Lower lobe of right lung (tissue), 2 donors: ENCODE measurements at regions not wholly inside any gene's neighbourhood (a gene's known extent, or its start where the extent isn't known, plus 50 kb on each side); places are given as distances from the start of the nearest gene placed in this dataset.

Source experiments
- ATAC-seq, 2 donors: fragments of 200-7000 bp; cut with Tn5 transposase; one replicate each; pipeline ENCODE4 v1.9.1; 2020 to 2022; ENCODE audit warnings: mild to moderate bottlenecking in 2 of 2, moderate library complexity in 2 of 2
- DNase-seq: peaks from one replicate; pipeline ENCODE4 v3.0.0-alpha.2; 2020
- H3K27ac ChIP-seq: fragments of 200-600 bp; one replicate; pipeline ENCODE4 v1.8.0; 2022
- H3K27me3 ChIP-seq: fragments of 200-600 bp; one replicate; pipeline ENCODE4 v1.8.0; 2022; ENCODE audit warnings: low read depth
- H3K36me3 ChIP-seq: fragments of 200-600 bp; one replicate; pipeline ENCODE4 v1.8.0; 2022; ENCODE audit warnings: mild to moderate bottlenecking
- H3K4me1 ChIP-seq: fragments of 200-600 bp; one replicate; pipeline ENCODE4 v1.8.0; 2022
- H3K4me3 ChIP-seq: fragments of 200-600 bp; one replicate; pipeline ENCODE4 v1.8.0; 2022; ENCODE audit warnings: mild to moderate bottlenecking
- H3K9me3 ChIP-seq: fragments of 200-600 bp; one replicate; pipeline ENCODE4 v1.8.0; 2022
- intact Hi-C: fragments of 100-400 bp; cut with DNase I; formaldehyde crosslinking; loops from one replicate; pipeline ENCODE4 v1.11.0; 2022
- TF ChIP-seq, protein P1 (sequence below): fragments of 200-600 bp; IDR thresholded peaks from one replicate; pipeline ENCODE4 v1.8.0; 2022; ENCODE audit warnings: antibody characterized with exemption, mild to moderate bottlenecking
- donor health status: DM: no; HTN: yes; CAD: no; lungs with severe emphysema.

DNA sequence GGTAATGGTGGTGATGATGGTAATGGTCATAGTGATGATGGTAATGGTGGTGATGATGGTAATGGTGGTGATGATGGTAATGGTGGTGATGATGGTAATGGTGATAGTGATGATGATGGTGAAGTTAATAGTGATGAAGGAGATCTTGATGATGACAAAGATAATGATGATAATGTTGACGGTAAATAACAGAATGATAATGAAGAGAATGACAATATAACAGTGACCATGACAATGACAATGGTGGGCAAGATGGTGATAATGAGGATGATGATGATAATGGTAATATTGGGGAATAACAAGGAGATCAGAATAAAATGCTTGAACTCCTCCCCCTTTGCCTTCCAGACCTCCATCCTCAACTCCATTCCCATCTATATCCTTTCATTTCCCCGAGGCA lies 233.3 kb upstream of the SFSWAP start:
- Histone ChIP-seq H3K36me3 (no peaks in the 10 kb centered on the region), H3K9me3 (no peaks in the 10 kb centered on the region), H3K27ac (no peak overlapping the region), H3K27me3 (no peaks in the 10 kb centered on the region), H3K4me1 (no peaks in the 10 kb centered on the region), H3K4me3 (no peak overlapping the region)
- no peak for ATAC-seq
- intact Hi-C loops, result no loop called here
- no peak for DNase-seq
- TF ChIP-seq, protein P1, sequence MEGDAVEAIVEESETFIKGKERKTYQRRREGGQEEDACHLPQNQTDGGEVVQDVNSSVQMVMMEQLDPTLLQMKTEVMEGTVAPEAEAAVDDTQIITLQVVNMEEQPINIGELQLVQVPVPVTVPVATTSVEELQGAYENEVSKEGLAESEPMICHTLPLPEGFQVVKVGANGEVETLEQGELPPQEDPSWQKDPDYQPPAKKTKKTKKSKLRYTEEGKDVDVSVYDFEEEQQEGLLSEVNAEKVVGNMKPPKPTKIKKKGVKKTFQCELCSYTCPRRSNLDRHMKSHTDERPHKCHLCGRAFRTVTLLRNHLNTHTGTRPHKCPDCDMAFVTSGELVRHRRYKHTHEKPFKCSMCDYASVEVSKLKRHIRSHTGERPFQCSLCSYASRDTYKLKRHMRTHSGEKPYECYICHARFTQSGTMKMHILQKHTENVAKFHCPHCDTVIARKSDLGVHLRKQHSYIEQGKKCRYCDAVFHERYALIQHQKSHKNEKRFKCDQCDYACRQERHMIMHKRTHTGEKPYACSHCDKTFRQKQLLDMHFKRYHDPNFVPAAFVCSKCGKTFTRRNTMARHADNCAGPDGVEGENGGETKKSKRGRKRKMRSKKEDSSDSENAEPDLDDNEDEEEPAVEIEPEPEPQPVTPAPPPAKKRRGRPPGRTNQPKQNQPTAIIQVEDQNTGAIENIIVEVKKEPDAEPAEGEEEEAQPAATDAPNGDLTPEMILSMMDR, result no peak

DNA sequence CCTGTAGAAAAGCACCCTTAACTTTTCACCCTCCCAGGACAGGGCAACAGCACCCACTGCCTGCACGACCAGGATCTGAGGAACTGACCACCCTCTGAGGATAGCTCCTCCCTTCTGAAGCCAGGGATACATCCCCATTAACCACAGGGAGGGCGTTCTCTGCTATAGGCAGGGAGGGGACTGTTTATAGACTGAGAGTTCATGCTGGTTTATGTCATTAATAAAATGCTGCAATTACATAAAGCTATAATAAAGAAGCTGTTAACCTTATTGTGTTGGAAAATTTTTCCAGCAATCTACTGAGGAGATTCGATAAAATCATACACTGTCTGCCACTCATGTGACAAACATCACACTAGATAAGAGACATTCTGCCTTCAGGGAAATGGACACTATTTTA lies 232.4 kb upstream of the SFSWAP start:
- Histone ChIP-seq H3K4me1 (no peaks in the 10 kb centered on the region), H3K4me3 (no peak overlapping the region), H3K36me3 (no peaks in the 10 kb centered on the region), H3K27me3 (no peaks in the 10 kb centered on the region), H3K9me3 (no peaks in the 10 kb centered on the region), H3K27ac (no peak overlapping the region)
- intact Hi-C loops, result no loop called here
- TF ChIP-seq, protein P1, result no peak
- no peak for ATAC-seq
- no peak for DNase-seq

DNA sequence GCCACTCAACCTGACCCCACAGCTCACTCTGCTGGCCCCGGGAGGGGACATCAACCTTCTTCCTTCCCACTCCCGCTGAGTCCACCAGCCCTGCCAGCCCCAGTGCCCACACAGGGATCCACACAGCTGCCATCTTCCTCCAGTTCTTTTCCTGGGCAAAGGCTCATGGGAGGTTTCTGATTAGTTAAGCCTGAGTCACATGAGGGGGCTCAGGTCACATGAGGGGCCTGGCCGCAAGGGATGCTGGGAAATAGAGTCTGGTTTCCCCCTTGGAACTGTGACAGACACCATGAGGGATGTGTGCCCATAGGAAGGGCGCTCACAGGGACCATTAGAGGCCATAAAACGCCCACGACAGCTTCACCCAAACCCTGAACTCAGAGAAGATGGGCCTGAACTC lies 228.7 kb upstream of the SFSWAP start:
- no peaks in the 10 kb centered on the region for H3K27me3 ChIP-seq
- H3K36me3 ChIP-seq, result no peaks in the 10 kb centered on the region
- no peaks in the 10 kb centered on the region for H3K4me1 ChIP-seq
- intact Hi-C loops, result no loop called here
- H3K27ac ChIP-seq, result no peak overlapping the region
- H3K9me3 ChIP-seq, result no peaks in the 10 kb centered on the region
- no peak for DNase-seq
- ATAC-seq, result no peak
- no peak overlapping the region for H3K4me3 ChIP-seq
- TF ChIP-seq, protein P1, result no peak

DNA sequence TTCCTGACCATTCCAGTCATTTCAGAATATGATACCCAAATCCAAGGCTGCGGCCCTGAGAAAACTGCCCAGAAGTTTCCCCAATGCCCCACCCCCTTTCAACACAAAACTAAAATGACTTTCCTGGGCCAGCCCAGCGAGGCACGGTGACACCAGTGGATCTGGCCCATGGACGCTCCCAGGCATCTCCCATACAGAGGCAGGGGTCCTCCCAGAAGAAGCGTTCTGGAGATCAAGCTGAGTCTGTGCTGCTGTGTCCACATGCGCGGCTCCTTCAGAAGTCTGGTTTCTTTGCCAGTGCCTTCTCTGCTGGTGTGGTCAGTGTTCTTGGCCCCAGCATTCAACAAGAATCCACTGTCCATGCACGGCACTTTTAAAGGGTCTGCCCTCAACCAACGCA lies 228.2 kb upstream of the SFSWAP start:
- DNase-seq (no peak), ATAC-seq (no peak)
- Histone ChIP-seq H3K4me1 (no peaks in the 10 kb centered on the region), H3K9me3 (no peaks in the 10 kb centered on the region), H3K27me3 (no peaks in the 10 kb centered on the region), H3K4me3 (no peak overlapping the region), H3K36me3 (no peaks in the 10 kb centered on the region), H3K27ac (no peak overlapping the region)
- TF ChIP-seq, protein P1, result no peak
- intact Hi-C loops, result no loop called here

DNA sequence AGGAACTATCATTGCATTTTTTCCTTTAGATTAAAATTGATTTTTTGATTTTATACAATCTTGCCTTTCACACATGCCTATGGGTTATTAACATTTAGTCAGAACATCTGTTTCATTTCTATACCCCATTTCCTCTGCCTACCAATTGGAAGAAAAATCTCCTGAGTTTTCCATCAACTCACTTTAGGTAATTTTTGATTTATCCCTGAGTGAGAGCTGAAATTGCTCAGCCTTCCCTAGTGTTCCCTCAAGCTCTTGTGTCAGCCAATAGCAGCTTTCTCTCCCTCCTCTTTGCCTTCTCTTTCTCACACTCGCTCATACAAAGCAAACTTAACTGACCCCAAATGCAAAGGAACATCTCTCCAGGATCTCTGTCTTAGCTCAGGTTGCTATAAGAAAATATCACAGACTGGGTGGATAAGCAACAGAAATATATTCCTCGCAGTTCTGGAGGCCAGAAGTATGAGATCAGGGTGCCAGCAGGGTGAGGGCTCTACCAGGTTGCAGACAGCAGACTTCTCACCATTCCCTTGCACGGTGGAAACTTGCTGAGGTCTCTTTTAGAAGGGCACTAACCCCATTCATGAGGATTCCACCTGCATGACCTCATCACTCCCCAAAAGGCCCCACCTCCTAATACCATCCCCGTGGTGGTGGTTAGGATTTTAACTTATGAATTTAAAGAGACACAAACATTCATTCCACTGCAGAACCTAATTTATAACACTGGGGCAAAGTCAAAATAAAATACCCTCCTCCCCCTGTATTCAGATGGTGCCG lies 224.2 kb upstream of the SFSWAP start:
- Histone ChIP-seq H3K4me1 (no peaks in the 10 kb centered on the region), H3K36me3 (no peaks in the 10 kb centered on the region), H3K27me3 (no peaks in the 10 kb centered on the region), H3K9me3 (no peaks in the 10 kb centered on the region), H3K4me3 (no peak overlapping the region), H3K27ac (no peak overlapping the region)
- ATAC-seq, result no peak
- TF ChIP-seq, protein P1, result no peak
- DNase-seq, result no peak
- intact Hi-C loops, result no loop called here
